Eye (tissue), 1 donor: ENCODE measurements at regions not wholly inside any gene's neighbourhood (a gene's known extent, or its start where the extent isn't known, plus 50 kb on each side); places are given as distances from the start of the nearest gene placed in this dataset.
A peak's percentile ranks its signal among the peaks of the same experiment; 100 is the strongest.

Experiments
- DNase-seq: peaks from one replicate; pipeline ENCODE4 v3.0.0-alpha.2; 2015

- DNase-seq: no peak
These were observed 195.2 kb downstream of the TSHZ3 start for GRCh38 chr19:31154021-31154420.

- DNase-seq: no peak
These were observed 196.3 kb downstream of the TSHZ3 start for GRCh38 chr19:31152906-31153305.

GRCh38 chr19:31149441-31149941 is 199.7 kb downstream of the TSHZ3 start:
- DNase-seq: peak; percentile 71

- DNase-seq: no peak
These were observed 200.6 kb downstream of the TSHZ3 start for GRCh38 chr19:31148671-31149070.

- no peak for DNase-seq
These were observed 202.0 kb downstream of the TSHZ3 start for GRCh38 chr19:31147234-31147633.

GRCh38 chr19:31146546-31147183 is 202.6 kb downstream of the TSHZ3 start:
- no peak for DNase-seq

- peak; percentile 62 for DNase-seq
These were observed 203.2 kb downstream of the TSHZ3 start for GRCh38 chr19:31146015-31146414.

GRCh38 chr19:31145007-31145406 is 204.2 kb downstream of the TSHZ3 start:
- no peak for DNase-seq

- no peak for DNase-seq
These were observed 205.0 kb downstream of the TSHZ3 start for GRCh38 chr19:31144075-31144870.

GRCh38 chr19:31141301-31141700 is 207.9 kb downstream of the TSHZ3 start:
- DNase-seq: no peak

- DNase-seq: no peak
These were observed 208.5 kb downstream of the TSHZ3 start for GRCh38 chr19:31140717-31141116.

- DNase-seq: no peak
These were observed 209.2 kb downstream of the TSHZ3 start for GRCh38 chr19:31139871-31140505.

GRCh38 chr19:31138077-31138476 is 211.2 kb downstream of the TSHZ3 start:
- no peak for DNase-seq

GRCh38 chr19:31135841-31136240 is 213.4 kb downstream of the TSHZ3 start:
- DNase-seq: no peak

GRCh38 chr19:31132753-31133110 is 216.5 kb downstream of the TSHZ3 start:
- DNase-seq: no peak

GRCh38 chr19:31128291-31128690 is 220.9 kb downstream of the TSHZ3 start:
- no peak for DNase-seq

GRCh38 chr19:31127134-31127967 is 221.9 kb downstream of the TSHZ3 start:
- DNase-seq: no peak

- no peak for DNase-seq
These were observed 223.0 kb downstream of the TSHZ3 start for GRCh38 chr19:31126236-31126635.

GRCh38 chr19:31125071-31125470 is 224.2 kb downstream of the TSHZ3 start:
- no peak for DNase-seq

GRCh38 chr19:31121501-31121900 is 227.7 kb downstream of the TSHZ3 start:
- DNase-seq: no peak

GRCh38 chr19:31120952-31121351 is 228.3 kb downstream of the TSHZ3 start:
- no peak for DNase-seq

GRCh38 chr19:31119951-31120690 is 229.1 kb downstream of the TSHZ3 start:
- DNase-seq: no peak
